ENCODE measurements at regions not wholly inside any gene's neighbourhood (a gene's known extent, or its start where the extent isn't known, plus 50 kb on each side); places are given as distances from the start of the nearest gene placed in this dataset.
"Not testable (repeated sequence)": the region's sequence is repeated elsewhere in the genome, so short reads cannot be mapped to it uniquely, and the experiment has no call there.

GRCh38 chr4:123624959-123625358 is 228.4 kb downstream of the SPRY1 start:
- no peak for DNase-seq (ENCODE audit: low read depth in 3 of 3, low spot score in 1 of 3)

GRCh38 chr4:123628288-123628687 is 231.7 kb downstream of the SPRY1 start:
- DNase-seq (ENCODE audit: low read depth in 3 of 3, low spot score in 1 of 3), result no peak

GRCh38 chr4:123631786-123632692 is 235.4 kb downstream of the SPRY1 start:
- no peak for DNase-seq (ENCODE audit: low read depth in 3 of 3, low spot score in 1 of 3)

- no peak for DNase-seq (ENCODE audit: low read depth in 3 of 3, low spot score in 1 of 3)
These were observed 236.1 kb downstream of the SPRY1 start for GRCh38 chr4:123632693-123633030.

GRCh38 chr4:123638834-123639233 is 242.2 kb downstream of the SPRY1 start:
- no peak for DNase-seq (ENCODE audit: low read depth in 3 of 3, low spot score in 1 of 3)

- no peak for DNase-seq (ENCODE audit: low read depth in 3 of 3, low spot score in 1 of 3)
These were observed 243.7 kb downstream of the SPRY1 start for GRCh38 chr4:123640271-123640670.

GRCh38 chr4:123640824-123641223 is 244.2 kb downstream of the SPRY1 start:
- no peak for DNase-seq (ENCODE audit: low read depth in 3 of 3, low spot score in 1 of 3)

- DNase-seq (ENCODE audit: low read depth in 3 of 3, low spot score in 1 of 3), result no peak
These were observed 247.1 kb downstream of the SPRY1 start for GRCh38 chr4:123643691-123644090.

- DNase-seq (ENCODE audit: low read depth in 3 of 3, low spot score in 1 of 3), result no peak
These were observed 252.7 kb downstream of the SPRY1 start for GRCh38 chr4:123649250-123649644.

GRCh38 chr4:123649645-123650391 is 253.2 kb downstream of the SPRY1 start:
- no peak for DNase-seq (ENCODE audit: low read depth in 3 of 3, low spot score in 1 of 3)

GRCh38 chr4:123651066-123651465 is 254.5 kb downstream of the SPRY1 start:
- DNase-seq (ENCODE audit: low read depth in 3 of 3, low spot score in 1 of 3), result no peak

- no peak for DNase-seq (ENCODE audit: low read depth in 3 of 3, low spot score in 1 of 3)
These were observed 255.1 kb downstream of the SPRY1 start for GRCh38 chr4:123651536-123652180.

- no peak for DNase-seq (ENCODE audit: low read depth in 3 of 3, low spot score in 1 of 3)
These were observed 255.9 kb downstream of the SPRY1 start for GRCh38 chr4:123652476-123652875.

- DNase-seq (ENCODE audit: low read depth in 3 of 3, low spot score in 1 of 3), result no peak
These were observed 256.6 kb downstream of the SPRY1 start for GRCh38 chr4:123653236-123653635.

- DNase-seq (ENCODE audit: low read depth in 3 of 3, low spot score in 1 of 3), result not testable (repeated sequence)
These were observed 260.2 kb downstream of the SPRY1 start for GRCh38 chr4:123656746-123657294.

GRCh38 chr4:123657606-123658005 is 261.0 kb downstream of the SPRY1 start:
- DNase-seq (ENCODE audit: low read depth in 3 of 3, low spot score in 1 of 3), result not testable (repeated sequence)

GRCh38 chr4:123659262-123659661 is 262.7 kb downstream of the SPRY1 start:
- no peak for DNase-seq (ENCODE audit: low read depth in 3 of 3, low spot score in 1 of 3)

GRCh38 chr4:123659730-123660129 is 263.1 kb downstream of the SPRY1 start:
- no peak for DNase-seq (ENCODE audit: low read depth in 3 of 3, low spot score in 1 of 3)

GRCh38 chr4:123661080-123661737 is 264.6 kb downstream of the SPRY1 start:
- no peak for DNase-seq (ENCODE audit: low read depth in 3 of 3, low spot score in 1 of 3)

- no peak for DNase-seq (ENCODE audit: low read depth in 3 of 3, low spot score in 1 of 3)
These were observed 266.2 kb downstream of the SPRY1 start for GRCh38 chr4:123662827-123663226.

GRCh38 chr4:123666486-123666885 is 269.9 kb downstream of the SPRY1 start:
- DNase-seq (ENCODE audit: low read depth in 3 of 3, low spot score in 1 of 3), result no peak
